NCI-H345 treated with DMSO at 0.1 percent for 48 hours (cell line): ENCODE measurements at regions not wholly inside any gene's neighbourhood (a gene's known extent, or its start where the extent isn't known, plus 50 kb on each side); places are given as distances from the start of the nearest gene placed in this dataset.
A peak's percentile ranks its signal among the peaks of the same experiment; 100 is the strongest.

Source experiments
- DNase-seq: peaks from one replicate; lab custom pipeline; 2025; ENCODE audit not compliant: unreplicated experiment; lab: John Stamatoyannopoulos, UW

- DNase-seq: no peak
Measured at GRCh38 chr13:90995001-90995400, 352.5 kb upstream of the MIR17HG start.

GRCh38 chr13:90995614-90996013 is 351.9 kb upstream of the MIR17HG start:
- no peak for DNase-seq

DNA sequence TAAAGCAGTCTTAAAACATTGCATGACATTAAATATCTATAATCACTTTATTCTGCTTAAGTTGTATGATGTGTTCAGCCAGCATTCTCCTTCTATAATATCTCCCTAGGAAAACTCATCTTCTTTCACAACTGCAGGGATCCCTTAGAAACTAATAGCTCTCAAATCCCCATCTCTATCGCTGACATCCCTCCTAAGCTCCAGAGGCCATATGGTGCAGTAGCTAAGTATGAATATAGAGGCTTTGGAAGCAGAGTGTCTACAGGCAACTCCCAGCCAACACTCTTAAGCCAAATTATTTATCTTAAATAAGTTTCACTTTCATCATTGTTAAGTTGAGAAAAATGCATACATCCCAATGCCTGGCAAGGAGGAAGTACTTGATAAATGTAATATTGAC is 349.5 kb upstream of the MIR17HG start:
- DNase-seq: no peak

DNA sequence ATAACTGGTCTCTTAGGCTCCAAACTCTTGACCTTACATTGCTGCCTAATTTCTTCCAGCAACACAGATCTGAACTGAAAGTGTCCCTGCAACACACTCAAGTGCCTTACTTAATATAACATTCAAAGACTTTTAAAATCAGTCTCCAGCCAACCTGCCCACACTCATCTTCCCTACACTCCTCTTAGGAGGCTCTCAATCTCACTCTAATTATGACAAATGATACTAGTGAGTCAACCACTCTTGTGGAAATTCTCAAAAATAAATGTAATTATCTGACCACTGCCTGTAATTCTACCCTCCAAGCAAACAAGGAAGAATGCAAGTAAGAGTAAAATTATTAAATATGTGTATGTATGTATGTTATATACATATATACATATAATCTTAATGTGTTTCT is 348.1 kb upstream of the MIR17HG start:
- no peak for DNase-seq

GRCh38 chr13:91001371-91001770 is 346.1 kb upstream of the MIR17HG start:
- DNase-seq: no peak

DNA sequence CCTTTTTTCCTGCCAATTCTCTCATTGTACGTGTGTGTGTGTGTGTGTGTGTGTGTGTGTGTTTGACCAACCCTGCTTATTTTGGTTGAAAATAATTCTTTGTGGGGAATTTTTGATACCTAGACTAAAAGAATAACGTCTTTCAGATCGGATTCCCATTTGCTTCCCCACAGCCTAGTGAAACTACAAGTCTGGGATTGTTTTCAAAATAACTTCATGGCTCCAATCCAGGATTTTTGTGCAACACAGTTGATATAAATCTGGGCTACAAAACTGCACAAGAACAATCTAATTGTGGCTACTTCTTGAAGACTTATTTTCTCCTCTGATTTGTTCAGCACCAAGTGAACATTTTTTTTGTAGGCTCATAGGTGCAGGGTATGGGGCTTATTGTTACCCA is 332.8 kb upstream of the MIR17HG start:
- DNase-seq: no peak

GRCh38 chr13:91017031-91017668 is 330.3 kb upstream of the MIR17HG start:
- DNase-seq: peak; percentile 12

DNA sequence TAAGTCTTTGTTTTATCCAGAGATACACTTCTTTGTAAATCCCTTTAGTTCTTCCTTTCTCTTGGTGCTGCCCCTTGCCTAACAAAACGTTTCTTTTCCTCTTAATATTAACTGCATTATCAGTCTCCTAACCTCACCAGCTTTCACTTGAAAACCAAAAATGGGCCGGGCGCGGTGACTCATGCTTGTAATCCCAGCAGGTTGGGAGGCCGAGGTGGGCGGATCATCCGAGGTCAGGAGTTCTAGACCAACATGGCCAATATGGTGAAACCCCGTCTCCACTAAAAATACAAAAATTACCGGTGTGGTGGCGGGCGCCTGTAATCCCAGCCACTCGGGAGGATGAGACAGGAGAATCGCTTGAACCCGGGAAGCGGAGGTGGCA is 329.8 kb upstream of the MIR17HG start:
- no peak for DNase-seq

- DNase-seq: no peak
Measured at GRCh38 chr13:91020461-91021034, 326.9 kb upstream of the MIR17HG start.

DNA sequence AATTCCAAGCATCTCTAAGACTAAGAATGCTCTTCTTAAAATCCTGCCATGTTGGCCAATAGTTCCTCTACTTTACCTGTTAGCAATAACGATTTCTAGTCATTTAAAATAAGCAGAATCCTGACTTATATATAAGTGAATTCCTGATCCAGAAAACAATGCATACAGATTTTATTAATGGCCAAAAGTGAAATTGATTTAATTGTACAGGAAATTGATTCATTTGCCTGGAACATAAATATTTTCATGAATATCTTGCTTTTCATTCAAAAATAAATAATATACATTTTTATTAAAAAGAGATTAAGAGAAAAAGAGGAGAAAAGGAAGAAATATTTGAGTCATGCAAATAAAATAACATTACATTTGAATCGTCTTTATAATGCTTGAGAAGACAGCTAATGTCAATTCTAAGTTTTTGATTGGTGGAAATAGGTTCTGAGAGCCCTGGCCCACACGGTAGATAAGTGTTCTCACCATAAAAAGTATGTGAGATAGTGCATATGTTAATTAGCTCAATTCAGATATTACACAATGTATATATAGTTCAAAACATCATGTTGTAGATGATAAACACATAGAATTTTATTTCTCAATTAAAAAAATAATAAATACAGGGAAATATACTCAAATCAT is 323.2 kb upstream of the MIR17HG start:
- DNase-seq: no peak

- no peak for DNase-seq
Measured at GRCh38 chr13:91025442-91025841, 322.0 kb upstream of the MIR17HG start.

GRCh38 chr13:91031508-91031907 is 316.0 kb upstream of the MIR17HG start:
- DNase-seq: no peak

DNA sequence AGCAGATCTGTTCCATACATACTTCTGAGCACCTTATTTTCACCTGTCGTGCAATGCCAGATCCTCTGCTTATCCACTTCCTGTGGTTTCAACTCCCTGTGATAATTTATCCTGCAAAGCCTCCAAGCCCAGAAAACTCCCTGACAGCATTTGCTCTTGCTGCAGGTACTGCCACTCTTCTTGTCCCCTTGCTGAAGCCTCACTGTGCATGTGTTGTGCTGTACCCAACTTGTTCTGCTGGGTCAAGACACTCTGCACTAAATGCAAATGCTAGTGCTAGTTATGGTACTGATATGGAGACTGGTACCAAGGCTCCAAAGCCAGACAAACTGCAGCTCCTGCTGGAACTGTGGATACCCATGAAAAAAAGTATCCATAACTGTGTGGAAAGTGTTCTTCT is 315.4 kb upstream of the MIR17HG start:
- DNase-seq: no peak

GRCh38 chr13:91036886-91037285 is 310.6 kb upstream of the MIR17HG start:
- DNase-seq: no peak

DNA sequence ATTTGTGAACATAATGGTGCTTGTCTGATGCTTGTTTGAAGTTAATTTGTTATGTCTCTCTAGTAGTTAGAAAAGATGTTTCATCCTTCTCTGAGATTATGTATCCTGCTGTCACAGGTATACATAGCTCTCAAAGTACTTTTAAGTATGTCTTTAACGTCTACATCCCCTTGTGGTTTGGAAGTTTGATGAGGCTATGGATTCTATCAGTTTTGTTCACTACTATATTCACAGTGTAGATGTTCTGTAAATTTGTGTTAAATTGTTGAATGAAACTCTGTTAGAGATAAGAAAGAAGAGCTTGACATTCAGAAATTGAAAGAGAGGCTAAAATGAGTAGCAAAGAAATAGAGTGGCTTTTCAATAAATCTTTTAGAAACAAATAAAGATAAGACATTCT is 304.6 kb upstream of the MIR17HG start:
- DNase-seq: no peak

DNA sequence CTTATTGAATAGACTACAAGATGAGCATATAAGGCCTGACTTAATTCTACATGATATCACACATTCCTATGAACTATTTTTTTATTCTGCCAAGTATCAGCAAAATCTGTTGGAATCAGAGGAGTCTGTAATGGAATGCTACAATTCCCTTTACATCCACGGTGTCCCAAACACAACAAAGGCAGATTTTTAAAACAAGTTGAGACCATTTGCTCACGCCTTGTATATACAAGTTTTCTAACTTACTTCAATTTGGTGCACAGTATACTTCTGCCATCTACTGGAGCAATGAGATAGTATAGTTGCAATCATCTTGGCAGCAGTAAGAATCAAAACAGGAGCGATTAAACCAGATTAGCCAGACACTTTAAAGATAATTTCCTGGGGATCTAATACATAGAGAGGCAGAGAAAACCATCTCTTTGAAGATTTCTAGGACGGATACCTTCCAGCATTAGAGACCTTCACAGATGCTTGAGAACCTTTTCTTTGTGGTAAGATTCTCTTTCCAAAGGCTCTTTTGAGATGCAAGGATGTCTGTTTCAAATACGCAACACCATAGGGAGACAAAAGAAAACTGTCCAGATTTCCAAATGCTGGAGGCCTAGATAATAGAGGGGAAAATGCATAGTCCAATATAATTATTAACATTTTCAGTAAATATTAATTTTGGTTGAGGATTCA is 302.0 kb upstream of the MIR17HG start:
- no peak for DNase-seq

DNA sequence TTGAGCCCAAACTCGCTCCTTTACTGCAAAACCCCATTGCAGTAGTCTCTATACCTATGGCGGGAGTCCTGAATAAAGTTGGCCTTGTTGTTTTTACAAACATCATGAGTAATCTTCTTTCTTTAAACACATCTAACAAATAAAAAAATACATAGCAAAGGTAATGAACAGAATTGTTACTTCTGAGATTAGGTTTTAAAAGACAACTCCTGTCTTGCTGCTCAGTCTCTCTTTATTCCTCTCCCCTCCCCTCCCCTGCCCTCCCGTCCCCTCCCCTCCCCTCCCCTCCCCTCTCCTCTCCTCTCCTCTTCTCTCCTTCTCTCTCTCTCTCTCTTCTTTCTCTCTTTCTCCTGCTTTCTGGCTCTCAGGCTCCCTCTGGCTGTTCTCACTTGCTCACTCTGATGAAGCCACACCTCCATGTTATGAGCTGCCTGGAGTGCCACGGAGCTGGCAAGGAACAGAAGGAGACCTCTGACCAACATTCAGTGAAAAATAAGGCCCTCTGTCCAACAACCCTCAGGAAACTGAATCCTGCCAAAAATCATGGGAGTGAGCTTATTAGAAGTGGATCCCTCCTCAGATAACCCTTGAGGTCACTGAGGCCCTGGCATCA is 300.7 kb upstream of the MIR17HG start:
- no peak for DNase-seq

DNA sequence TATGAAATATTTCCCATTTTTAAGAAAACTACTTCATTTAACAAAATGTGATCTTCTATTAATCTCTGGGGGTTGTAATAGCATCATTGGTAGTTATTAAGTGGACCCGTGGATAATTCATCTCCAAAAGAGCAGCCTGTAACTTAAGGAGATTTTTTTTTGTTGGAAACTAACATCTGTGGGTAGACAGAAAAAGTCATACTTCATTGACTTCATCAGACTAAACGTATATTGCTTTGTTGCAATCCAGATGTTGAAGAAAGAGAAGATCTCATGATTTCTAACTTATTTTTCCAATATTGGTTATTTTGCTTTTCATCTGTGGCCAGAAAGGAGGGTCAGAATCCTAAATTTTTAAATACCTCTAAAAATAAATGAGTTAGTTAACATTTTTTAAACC is 296.5 kb upstream of the MIR17HG start:
- no peak for DNase-seq

- no peak for DNase-seq
Measured at GRCh38 chr13:91052876-91053275, 294.6 kb upstream of the MIR17HG start.

GRCh38 chr13:91053318-91054065 is 294.0 kb upstream of the MIR17HG start:
- no peak for DNase-seq

GRCh38 chr13:91054902-91055301 is 292.6 kb upstream of the MIR17HG start:
- no peak for DNase-seq
